GM12892 (cell line): ENCODE measurements at regions not wholly inside any gene's neighbourhood (a gene's known extent, or its start where the extent isn't known, plus 50 kb on each side); places are given as distances from the start of the nearest gene placed in this dataset.

Source experiments
- POLR2AphosphoS5 ChIP-seq: IDR thresholded peaks from 2 replicates; pipeline ENCODE4 v1.6.1; 2011; ENCODE audit warnings: low read depth, low read length, control low read depth
- TAF1 ChIP-seq: IDR thresholded peaks from 2 replicates; pipeline ENCODE4 v1.6.1; 2011; ENCODE audit warnings: low read depth, mild to moderate bottlenecking, control low read depth, low read length, borderline replicate concordance

DNA sequence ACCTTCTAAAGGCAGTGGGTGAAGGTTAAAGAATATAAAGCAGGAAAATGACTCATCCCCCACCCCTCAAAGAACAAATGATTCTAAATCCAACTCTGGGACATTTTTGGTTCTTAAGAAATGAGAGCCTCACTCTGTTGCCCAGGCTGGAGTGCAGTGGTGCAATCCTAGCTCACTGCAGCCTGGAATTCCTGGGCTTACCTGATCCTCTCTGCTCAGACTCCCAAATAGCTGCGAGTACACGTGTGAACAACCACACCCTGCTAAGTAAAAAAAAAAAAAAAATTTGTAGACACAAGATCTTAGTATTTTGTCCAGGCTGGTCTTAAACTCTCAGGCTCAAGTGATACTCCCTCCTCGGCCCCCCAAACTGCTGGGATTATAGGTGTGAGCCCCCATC, 298.8 kb upstream of the MAF start:
- TF ChIP-seq POLR2AphosphoS5 = no peak
- TF ChIP-seq TAF1 = no peak
